Transverse colon (tissue), 4 donors: ENCODE measurements at regions not wholly inside any gene's neighbourhood (a gene's known extent, or its start where the extent isn't known, plus 50 kb on each side); places are given as distances from the start of the nearest gene placed in this dataset.

ENCODE experiments used
- DNase-seq: peaks from one replicate; pipeline ENCODE4 v3.0.0-alpha.2; 2019
- H3K27ac ChIP-seq, 4 donors: fragments of 200-600 bp; sonication (generic); 2 replicates each; pipeline ENCODE4 v1.5.1; 2016 to 2018; ENCODE audit warnings: inconsistent platforms in 4 of 4
- H3K27me3 ChIP-seq: fragments of 200-600 bp; sonication (generic); 2 replicates; pipeline ENCODE4 v1.5.1; 2017; ENCODE audit warnings: inconsistent platforms
- H3K36me3 ChIP-seq, 4 donors: fragments of 200-600 bp; sonication (generic); 2 replicates each; pipeline ENCODE4 v1.5.1; 2017 to 2019; ENCODE audit warnings: inconsistent platforms in 4 of 4
- H3K4me1 ChIP-seq, 4 donors: fragments of 200-600 bp; sonication (generic); 2 replicates each; pipeline ENCODE4 v1.5.1; 2017 to 2020; ENCODE audit warnings: inconsistent platforms in 4 of 4
- H3K4me3 ChIP-seq, 4 donors: fragments of 200-600 bp; sonication (generic); 1 replicate in 1 of 4; 2 replicates in 3 of 4; pipeline versions ENCODE4 v1.5.1 to v1.6.1; 2017 to 2019; ENCODE audit warnings: inconsistent platforms in 4 of 4
- H3K9me3 ChIP-seq, 2 donors: fragments of 200-600 bp; sonication (generic); 2 replicates each; pipeline ENCODE4 v1.5.1; 2017 to 2019; ENCODE audit warnings: inconsistent platforms in 2 of 2
- EP300 ChIP-seq: sonication (generic); formaldehyde crosslinking; IDR thresholded peaks from one replicate; pipeline ENCODE4 v1.6.1; 2017; ENCODE audit warnings: antibody characterized with exemption, low read depth
- POLR2A ChIP-seq: fragments of 450-650 bp; IDR thresholded peaks from one replicate; pipeline ENCODE4 v1.6.1; 2016; ENCODE audit warnings: antibody characterized with exemption, mild to moderate bottlenecking, moderate library complexity
- POLR2AphosphoS5 ChIP-seq, 3 donors: sonication (generic); formaldehyde crosslinking; IDR thresholded peaks; one replicate each; pipeline ENCODE4 v1.6.1; 2016; ENCODE audit warnings: antibody characterized with exemption in 3 of 3
- WGBS, 2 donors: methylation state at CpG; one replicate each; pipeline ENCODE4 v1.1.5; 2018; ENCODE audit warnings: low coverage in 1 of 2; 5-methylcytosine and 5-hydroxymethylcytosine counted together
- in situ Hi-C, 4 donors: fragments of 200-750 bp; cut with MboI; loops; one replicate each; pipeline versions ENCODE4 v1.15.0 to v1.15.1; 2017; ENCODE audit warnings: low sequenced_read_pairs in 3 of 4, low pct_ligation_motif_present in 1 of 4, low pct_unique_long_range_greater_than_20kb in 1 of 4
- intact Hi-C: fragments of 100-400 bp; cut with DNase I; formaldehyde crosslinking; loops from one replicate; pipeline ENCODE4 v1.15.1; 2023; ENCODE audit warnings: low total_unique reads
- TF ChIP-seq, protein P1 (sequence below), 5 experiments: fragments of 200-600 bp in 3 of 5; fragments of 450-650 bp in 2 of 5; sonication (generic) in 3 of 5; IDR thresholded peaks; 1 replicate in 2 of 5; 2 replicates in 3 of 5; pipeline ENCODE4 v1.5.1; 2016 to 2017; ENCODE audit warnings: antibody characterized with exemption in 5 of 5, inconsistent platforms in 3 of 5, mild to moderate bottlenecking in 2 of 5, moderate library complexity in 1 of 5

DNA sequence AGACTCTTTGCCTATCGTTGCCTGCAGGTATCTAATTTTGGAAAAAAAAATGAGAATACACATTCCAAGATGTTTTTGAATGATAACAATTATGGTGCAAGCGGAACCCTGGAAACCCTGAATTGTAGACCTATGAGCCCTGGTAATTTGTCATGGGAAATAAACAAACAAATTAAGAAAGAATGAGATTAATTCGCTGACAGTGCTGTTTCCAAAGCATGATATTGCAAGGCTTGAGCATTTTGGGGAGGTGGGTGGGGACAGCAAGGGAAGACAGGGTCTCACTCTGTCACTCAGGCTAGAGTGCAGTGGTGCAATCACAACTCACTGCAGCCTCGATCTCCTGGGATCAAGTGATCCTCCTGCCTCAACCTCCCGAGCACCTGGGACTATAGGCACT lies 900.3 kb downstream of the IPMK start:
- TF ChIP-seq, protein P1, sequence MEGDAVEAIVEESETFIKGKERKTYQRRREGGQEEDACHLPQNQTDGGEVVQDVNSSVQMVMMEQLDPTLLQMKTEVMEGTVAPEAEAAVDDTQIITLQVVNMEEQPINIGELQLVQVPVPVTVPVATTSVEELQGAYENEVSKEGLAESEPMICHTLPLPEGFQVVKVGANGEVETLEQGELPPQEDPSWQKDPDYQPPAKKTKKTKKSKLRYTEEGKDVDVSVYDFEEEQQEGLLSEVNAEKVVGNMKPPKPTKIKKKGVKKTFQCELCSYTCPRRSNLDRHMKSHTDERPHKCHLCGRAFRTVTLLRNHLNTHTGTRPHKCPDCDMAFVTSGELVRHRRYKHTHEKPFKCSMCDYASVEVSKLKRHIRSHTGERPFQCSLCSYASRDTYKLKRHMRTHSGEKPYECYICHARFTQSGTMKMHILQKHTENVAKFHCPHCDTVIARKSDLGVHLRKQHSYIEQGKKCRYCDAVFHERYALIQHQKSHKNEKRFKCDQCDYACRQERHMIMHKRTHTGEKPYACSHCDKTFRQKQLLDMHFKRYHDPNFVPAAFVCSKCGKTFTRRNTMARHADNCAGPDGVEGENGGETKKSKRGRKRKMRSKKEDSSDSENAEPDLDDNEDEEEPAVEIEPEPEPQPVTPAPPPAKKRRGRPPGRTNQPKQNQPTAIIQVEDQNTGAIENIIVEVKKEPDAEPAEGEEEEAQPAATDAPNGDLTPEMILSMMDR (IDR thresholded peaks at IDR 0.05): no peak
- TF ChIP-seq POLR2A: no peak
- TF ChIP-seq POLR2AphosphoS5 (IDR thresholded peaks at IDR 0.05): no peak
- no peak for TF ChIP-seq EP300
- intact Hi-C loops (no loop called here), in situ Hi-C loops (no loop called here)
- no peak for DNase-seq
- Histone ChIP-seq H3K9me3 (no peaks in the 10 kb centered on the region), H3K27ac (no peak overlapping the region), H3K27me3 (no peaks in the 10 kb centered on the region), H3K4me1 (no peaks in the 10 kb centered on the region), H3K4me3 (no peak overlapping the region), H3K36me3 (no peaks in the 10 kb centered on the region)
- WGBS, 2 donors: 63 to 74% methylated on average over 3 to 5 of the region's 5 CpGs

DNA sequence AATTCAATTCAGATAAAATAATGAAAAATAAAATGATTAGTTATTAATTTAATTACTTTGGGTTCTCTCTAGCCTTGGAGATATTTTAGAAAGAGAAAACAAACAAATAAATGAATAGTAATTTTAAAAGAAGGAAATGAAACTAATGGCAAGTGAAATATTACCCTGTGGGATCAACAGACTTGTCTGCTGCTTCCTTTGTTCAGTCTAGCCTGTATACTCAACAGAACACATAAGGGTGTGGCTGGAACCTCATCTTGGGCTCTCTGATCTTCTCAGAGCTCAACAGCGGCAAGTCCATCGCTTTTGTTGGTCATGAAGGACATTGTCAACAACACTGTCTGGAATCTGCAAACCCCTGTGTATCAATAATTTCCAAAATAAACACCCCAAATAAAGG lies 904.9 kb downstream of the IPMK start:
- no peaks in the 10 kb centered on the region for H3K36me3 ChIP-seq
- intact Hi-C loops (no loop called here), in situ Hi-C loops (no loop called here)
- TF ChIP-seq POLR2A (no peak), POLR2AphosphoS5 (IDR thresholded peaks at IDR 0.05) (no peak), EP300 (no peak)
- TF ChIP-seq, protein P1 (IDR thresholded peaks at IDR 0.05): no peak
- H3K9me3 ChIP-seq: no peaks in the 10 kb centered on the region
- H3K4me1 ChIP-seq: no peaks in the 10 kb centered on the region
- DNase-seq: no peak
- H3K27me3 ChIP-seq: no peaks in the 10 kb centered on the region
- H3K27ac ChIP-seq: no peak overlapping the region
- 76 to 80% methylated on average over 1 to 2 of the region's 2 CpGs for WGBS, 2 donors
- H3K4me3 ChIP-seq: no peak overlapping the region

- WGBS, 2 donors: 78 to 80% methylated on average over 4 of the region's 4 CpGs
- intact Hi-C loops: no loop called here
Measured at GRCh38 chr10:57353403-57354003, 914.2 kb downstream of the IPMK start.

DNA sequence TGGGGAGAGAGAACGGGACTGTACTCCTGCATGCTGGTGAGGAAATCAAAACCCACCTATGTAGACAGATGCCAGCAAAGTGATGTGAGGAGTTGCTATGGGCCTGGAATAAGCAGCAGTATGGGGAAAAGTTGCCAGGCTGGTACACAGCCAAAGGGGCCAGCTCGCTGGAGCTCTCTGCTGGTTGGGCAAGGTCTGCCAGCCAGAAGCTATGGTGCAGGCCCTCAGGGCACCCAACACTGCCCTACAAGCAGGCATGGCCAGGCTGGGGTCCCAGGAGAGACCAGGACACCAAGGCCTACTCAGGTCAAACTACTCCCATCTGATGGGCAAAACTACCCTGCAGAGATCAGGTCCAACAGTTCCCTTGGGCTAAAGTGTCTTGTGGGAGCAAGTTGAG lies 916.6 kb downstream of the IPMK start:
- WGBS, 2 donors: 73 to 100% methylated on average over 1 to 2 of the region's 2 CpGs

More at GRCh38 chr10:57353403-57354003, 914.2 kb downstream of the IPMK start:
- Histone ChIP-seq H3K27me3 (no peaks in the 10 kb centered on the region), H3K36me3 (no peaks in the 10 kb centered on the region), H3K27ac (no peak overlapping the region), H3K4me1 (no peaks in the 10 kb centered on the region), H3K9me3 (no peaks in the 10 kb centered on the region), H3K4me3 (no peak overlapping the region)
- TF ChIP-seq EP300: no peak
- no peak for TF ChIP-seq POLR2AphosphoS5 (IDR thresholded peaks at IDR 0.05)
- TF ChIP-seq POLR2A: no peak
- no peak for DNase-seq
- in situ Hi-C loops: no loop called here

More for the DNA sequence above, 916.6 kb downstream of the IPMK start:
- in situ Hi-C loops: no loop called here
- Histone ChIP-seq H3K9me3 (no peaks in the 10 kb centered on the region), H3K36me3 (no peaks in the 10 kb centered on the region), H3K4me1 (no peaks in the 10 kb centered on the region), H3K27ac (no peak overlapping the region), H3K4me3 (no peak overlapping the region), H3K27me3 (no peaks in the 10 kb centered on the region)
- no peak for DNase-seq
- TF ChIP-seq, protein P1 (IDR thresholded peaks at IDR 0.05): no peak
- no peak for TF ChIP-seq POLR2AphosphoS5 (IDR thresholded peaks at IDR 0.05)
- TF ChIP-seq EP300: no peak
- TF ChIP-seq POLR2A: no peak
- intact Hi-C loops: no loop called here
